Psoas muscle (tissue), 7 donors: ENCODE measurements at regions not wholly inside any gene's neighbourhood (a gene's known extent, or its start where the extent isn't known, plus 50 kb on each side); places are given as distances from the start of the nearest gene placed in this dataset.

ENCODE experiments used
- ATAC-seq, 4 donors: fragments of 200-7000 bp; cut with Tn5 transposase; one replicate each; pipeline ENCODE4 v1.9.1; 2020; ENCODE audit warnings: moderate library complexity in 3 of 4, mild to moderate bottlenecking in 2 of 4
- DNase-seq, 2 donors: peaks; one replicate each; pipeline ENCODE4 v3.0.0-alpha.2; 2020
- H3K27ac ChIP-seq: fragments of 200-600 bp; one replicate; pipeline ENCODE4 v1.8.0; 2022
- H3K27me3 ChIP-seq, 3 donors: fragments of 200-600 bp in 1 of 3; one replicate each; pipeline versions ENCODE4 v1.6.1 to v1.8.0; 2013 to 2022; ENCODE audit warnings: low read length in 2 of 3, mild to moderate bottlenecking in 2 of 3, moderate library complexity in 1 of 3; ENCODE audit not compliant: insufficient read depth in 3 of 3
- H3K36me3 ChIP-seq, 2 donors: fragments of 200-600 bp in 1 of 2; one replicate each; pipeline versions ENCODE4 v1.6.1 to v1.8.0; 2013 to 2022; ENCODE audit warnings: low read depth in 1 of 2, mild to moderate bottlenecking in 1 of 2, moderate library complexity in 1 of 2; ENCODE audit not compliant: insufficient read depth in 1 of 2
- H3K4me1 ChIP-seq: fragments of 200-600 bp; one replicate; pipeline ENCODE4 v1.8.0; 2022
- H3K4me3 ChIP-seq: fragments of 200-600 bp; one replicate; pipeline ENCODE4 v1.8.0; 2022; ENCODE audit warnings: mild to moderate bottlenecking
- H3K9me3 ChIP-seq: fragments of 200-600 bp; one replicate; pipeline ENCODE4 v1.8.0; 2022
- CTCF ChIP-seq: fragments of 200-600 bp; IDR thresholded peaks from one replicate; pipeline ENCODE4 v1.8.0; 2022; ENCODE audit warnings: antibody characterized with exemption
- WGBS, 3 donors: extraction: QIAGEN DNeasy Blood & Tissue Kit; methylation state at CpG; one replicate each; pipeline versions ENCODE4 v1.1.6 to v1.1.7; 2013; 5-methylcytosine and 5-hydroxymethylcytosine counted together
- intact Hi-C, 2 donors: fragments of 100-400 bp; cut with DNase I; formaldehyde crosslinking; loops; one replicate each; pipeline versions ENCODE4 v1.11.0 to v1.14.2; 2022
- donor health status: healthy with polysubstance abuse.
- donor health status: DM: no; HTN: no; CAD: no; lungs with moderate emphysema.
- donor health status: Bipolar disorder and iron deficiency.
- donor health status: healthy.
- donor health status: DM: yes; HTN: yes; CAD: no.
- donor health status: DM: no; HTN: no; CAD: no.
- donor health status: DM: yes; HTN: yes; CAD: no.

GRCh38 chrX:45633419-45633818, 432.7 kb upstream of the DIPK2B start:
- H3K4me3 ChIP-seq: no peak overlapping the region
- DNase-seq: no peak
- H3K27ac ChIP-seq: no peak overlapping the region
- ATAC-seq: no peak
- no peaks in the 10 kb centered on the region for H3K4me1 ChIP-seq
- intact Hi-C loops: no loop called here
- 62 to 87% (median 72%) methylated on average over 3 to 4 of the region's 4 CpGs for WGBS, 3 donors
- no peaks in the 10 kb centered on the region for H3K36me3 ChIP-seq
- no peak for TF ChIP-seq CTCF
- H3K9me3 ChIP-seq: no peaks in the 10 kb centered on the region
- H3K27me3 ChIP-seq: peaks cover 0 to 11% (median 0%) of the 10 kb centered on the region in 3 donors

DNA sequence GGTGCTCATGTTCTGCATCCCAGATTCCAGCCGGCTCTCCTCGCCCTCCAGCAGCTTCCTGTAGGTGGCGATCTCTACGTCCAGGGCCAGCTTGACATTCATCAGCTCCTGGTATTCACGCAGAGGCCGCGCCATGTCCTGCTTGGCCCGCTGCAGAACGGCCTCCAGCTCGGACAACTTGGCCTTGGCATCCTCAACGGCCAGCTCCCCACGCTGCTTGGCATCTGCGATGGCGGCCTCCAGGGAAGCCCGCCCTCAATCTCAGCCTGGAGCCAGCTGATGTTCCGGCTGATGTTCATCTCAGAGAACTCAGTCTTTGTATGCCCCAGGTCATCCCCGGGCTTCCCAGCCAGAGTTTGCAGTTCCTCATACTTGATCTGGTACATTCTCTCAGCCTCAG, 431.8 kb upstream of the DIPK2B start:
- no peak for TF ChIP-seq CTCF
- DNase-seq (peak in 1 of 2 donors; percentile 53), ATAC-seq (no peak)
- no peaks in the 10 kb centered on the region for H3K9me3 ChIP-seq
- H3K27me3 ChIP-seq: peaks cover 0 to 11% (median 0%) of the 10 kb centered on the region in 3 donors
- WGBS, 3 donors: 86 to 95% (median 95%) methylated on average over 15 to 17 of the region's 17 CpGs
- no peak overlapping the region for H3K4me3 ChIP-seq
- intact Hi-C loops: no loop called here
- H3K4me1 ChIP-seq: no peaks in the 10 kb centered on the region
- H3K36me3 ChIP-seq: no peaks in the 10 kb centered on the region
- no peak overlapping the region for H3K27ac ChIP-seq

GRCh38 chrX:45630078-45630477, 429.4 kb upstream of the DIPK2B start:
- no peaks in the 10 kb centered on the region for H3K4me1 ChIP-seq
- intact Hi-C loops: no loop called here
- no peaks in the 10 kb centered on the region for H3K27me3 ChIP-seq
- DNase-seq (no peak), ATAC-seq (no peak)
- peaks cover 4% of the 10 kb centered on the region for H3K9me3 ChIP-seq
- WGBS, 3 donors: 75 to 79% (median 77%) methylated on average over 1 of the region's 1 CpG
- H3K36me3 ChIP-seq: no peaks in the 10 kb centered on the region
- no peak for TF ChIP-seq CTCF
- H3K27ac ChIP-seq: no peak overlapping the region
- no peak overlapping the region for H3K4me3 ChIP-seq

DNA sequence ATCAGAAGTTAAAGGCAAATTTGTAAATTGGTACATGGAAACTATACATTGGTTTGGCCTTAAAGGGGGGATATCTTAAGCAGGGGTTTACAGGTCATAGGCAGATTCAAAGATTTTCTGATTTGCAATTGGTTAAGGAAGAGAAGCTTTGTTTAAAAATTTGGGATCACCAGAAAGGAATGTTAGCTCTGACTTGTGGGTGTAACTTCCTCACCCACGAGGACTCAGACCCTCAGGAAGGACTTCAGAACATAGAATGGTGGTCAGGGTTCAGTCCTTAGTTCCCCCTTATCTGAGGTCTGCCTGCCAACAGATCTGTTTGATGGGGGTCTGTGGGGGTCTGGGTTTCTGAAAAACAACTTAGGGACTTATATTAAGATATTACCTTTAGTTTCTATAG, 427.4 kb upstream of the DIPK2B start:
- DNase-seq: no peak
- Histone ChIP-seq H3K9me3 (peaks cover 4% of the 10 kb centered on the region), H3K4me3 (no peak overlapping the region), H3K36me3 (no peaks in the 10 kb centered on the region), H3K27me3 (no peaks in the 10 kb centered on the region), H3K27ac (no peak overlapping the region), H3K4me1 (no peaks in the 10 kb centered on the region)
- 32 to 43% (median 37%) methylated on average over 1 of the region's 1 CpG for WGBS, 3 donors
- no peak for ATAC-seq
- intact Hi-C loops: no loop called here
- no peak for TF ChIP-seq CTCF

DNA sequence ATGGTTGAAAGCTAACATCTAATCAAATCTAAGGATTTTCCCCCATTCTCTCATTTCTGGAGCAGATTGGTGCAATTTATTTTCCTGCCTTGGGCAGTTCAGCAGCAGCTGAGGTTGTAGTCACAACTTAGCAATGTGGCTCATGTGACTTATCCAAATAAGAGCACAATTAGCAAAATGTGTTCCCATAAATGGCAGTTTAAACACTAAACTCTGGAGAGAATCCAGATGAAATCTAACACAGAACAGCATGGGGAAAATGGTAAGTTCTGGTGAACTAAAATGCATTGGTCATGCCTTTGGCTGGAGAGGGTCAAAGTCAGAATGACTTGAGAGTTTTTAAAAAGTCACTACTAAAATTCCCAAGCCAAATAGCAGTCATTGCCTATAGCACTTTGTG, 422.6 kb upstream of the DIPK2B start:
- DNase-seq: no peak
- Histone ChIP-seq H3K27ac (no peak overlapping the region), H3K4me3 (no peak overlapping the region), H3K36me3 (no peaks in the 10 kb centered on the region), H3K9me3 (peaks cover 4% of the 10 kb centered on the region), H3K27me3 (peaks cover 0 to 19% (median 0%) of the 10 kb centered on the region in 3 donors), H3K4me1 (no peaks in the 10 kb centered on the region)
- no peak for ATAC-seq
- intact Hi-C loops: no loop called here
- no peak for TF ChIP-seq CTCF
